GM19324 (cell line): ENCODE measurements at regions not wholly inside any gene's neighbourhood (a gene's known extent, or its start where the extent isn't known, plus 50 kb on each side); places are given as distances from the start of the nearest gene placed in this dataset.

ENCODE experiments used
- ATAC-seq: cut with Tn5 transposase; IDR thresholded peaks from one replicate; pipeline ENCODE4 v1.9.1; 2021; ENCODE audit warnings: mild to moderate bottlenecking, moderate library complexity; ENCODE audit not compliant: unreplicated experiment, low FRiP score

DNA sequence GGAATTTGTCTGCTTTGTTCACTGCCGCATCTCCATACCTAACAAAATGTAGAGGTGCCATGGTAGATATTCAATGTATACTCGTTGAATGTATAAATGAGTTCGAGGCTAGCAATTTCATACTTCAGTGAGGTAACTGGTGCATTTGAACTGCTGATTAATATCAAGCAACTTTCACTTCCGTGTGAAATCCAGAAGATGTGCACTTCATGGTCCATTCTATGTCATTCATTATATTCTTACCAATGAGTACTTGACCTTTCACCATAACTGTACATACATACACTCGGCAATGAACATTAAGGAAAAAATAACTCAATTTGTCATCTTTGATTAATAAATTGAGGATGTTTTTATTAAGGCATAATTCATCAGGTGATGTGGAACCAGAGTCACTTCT is 598.5 kb downstream of the ZNF385D start:
- ATAC-seq, result no peak

DNA sequence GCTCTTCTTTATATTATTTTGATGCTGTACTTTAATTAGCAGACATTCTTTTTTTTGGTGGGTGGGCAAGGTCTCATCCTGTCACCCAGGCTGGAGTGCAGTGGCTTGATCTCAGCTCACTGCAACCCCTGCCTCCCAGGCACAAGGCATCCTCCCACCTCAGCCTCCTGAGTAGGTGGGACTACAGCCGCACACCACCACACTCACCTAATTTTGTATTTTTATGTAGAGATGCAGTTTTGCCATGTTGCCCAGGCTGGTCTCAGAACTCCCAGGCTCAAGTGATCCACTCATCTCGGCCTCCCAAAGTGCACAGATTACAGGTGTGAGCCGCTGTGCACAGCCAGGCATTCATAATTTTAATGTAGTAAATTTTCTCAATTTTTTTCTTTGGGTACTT is 608.1 kb downstream of the ZNF385D start:
- no peak for ATAC-seq

DNA sequence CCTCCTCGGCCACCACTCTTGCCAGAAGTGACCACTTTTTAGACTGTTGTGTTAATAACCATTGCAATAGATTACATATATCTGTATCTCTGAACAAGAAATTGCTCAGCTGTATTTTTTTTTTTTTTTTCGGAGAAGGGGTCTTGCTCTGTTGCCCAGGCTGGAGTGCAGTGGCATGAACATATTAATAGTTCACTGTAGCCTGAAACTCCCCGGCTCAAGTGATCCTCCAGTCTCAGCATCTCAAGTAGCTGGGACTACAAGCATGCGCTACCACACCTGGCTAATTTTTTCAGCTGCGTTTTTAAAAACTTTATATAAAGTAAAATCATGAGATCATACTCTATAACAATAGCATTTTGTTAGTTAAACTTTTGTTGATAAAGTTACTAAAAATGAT is 609.0 kb downstream of the ZNF385D start:
- ATAC-seq, result no peak

DNA sequence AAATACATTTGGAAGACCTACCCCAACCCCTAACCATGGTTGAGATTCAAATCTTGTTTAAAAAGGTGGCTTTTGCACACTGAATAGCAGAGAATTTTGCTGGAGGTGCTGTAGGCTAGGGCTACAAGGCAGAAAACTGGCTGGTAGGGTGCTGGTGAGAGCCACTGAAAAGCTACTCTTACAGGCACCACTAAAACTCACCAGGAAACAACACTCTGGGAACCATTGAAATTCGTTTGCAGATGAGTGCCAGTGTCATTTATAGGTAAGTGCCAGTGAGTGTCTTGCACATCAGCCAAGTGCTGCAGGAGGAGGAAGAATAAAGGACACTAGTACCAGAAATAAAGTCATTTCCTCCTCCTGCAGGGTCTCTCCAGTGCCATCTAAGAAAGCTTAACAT is 610.2 kb downstream of the ZNF385D start:
- no peak for ATAC-seq

DNA sequence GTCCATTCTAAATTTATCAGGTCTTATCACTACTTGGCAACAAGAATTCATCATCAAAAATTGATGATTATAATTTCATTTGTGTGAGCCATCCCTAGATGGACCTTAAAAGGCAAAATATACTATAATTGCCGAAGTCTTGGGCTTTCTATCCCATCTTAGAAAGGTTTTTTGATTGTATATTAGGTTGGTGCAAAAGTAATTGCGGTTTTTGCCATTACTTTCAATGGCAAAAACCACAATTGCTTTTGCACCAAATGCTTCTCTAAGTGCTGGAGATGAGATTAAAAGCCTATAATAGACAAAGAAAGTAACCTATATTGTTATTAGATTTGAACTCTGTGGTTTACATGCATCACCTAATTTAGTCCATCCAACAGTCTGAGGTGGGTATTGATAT is 612.9 kb downstream of the ZNF385D start:
- no peak for ATAC-seq

DNA sequence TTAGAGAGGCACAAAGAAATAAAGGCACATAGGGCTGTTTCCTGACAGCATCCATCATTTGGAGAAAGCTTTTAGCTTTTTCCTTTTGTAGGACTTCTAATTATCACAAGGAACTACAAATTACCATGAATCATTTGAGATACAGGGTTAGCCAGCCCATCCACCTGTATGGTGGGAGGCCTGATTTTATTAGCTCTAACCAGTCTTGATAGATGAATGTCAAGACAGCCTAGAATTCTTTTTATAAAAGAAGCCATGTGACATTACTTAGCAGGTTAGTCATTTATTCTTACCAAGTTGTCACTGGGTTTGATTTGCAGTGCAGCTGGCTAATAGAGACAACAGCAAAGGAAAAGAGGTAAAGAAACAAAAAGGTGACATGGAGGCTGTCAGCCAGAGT is 618.1 kb downstream of the ZNF385D start:
- no peak for ATAC-seq

DNA sequence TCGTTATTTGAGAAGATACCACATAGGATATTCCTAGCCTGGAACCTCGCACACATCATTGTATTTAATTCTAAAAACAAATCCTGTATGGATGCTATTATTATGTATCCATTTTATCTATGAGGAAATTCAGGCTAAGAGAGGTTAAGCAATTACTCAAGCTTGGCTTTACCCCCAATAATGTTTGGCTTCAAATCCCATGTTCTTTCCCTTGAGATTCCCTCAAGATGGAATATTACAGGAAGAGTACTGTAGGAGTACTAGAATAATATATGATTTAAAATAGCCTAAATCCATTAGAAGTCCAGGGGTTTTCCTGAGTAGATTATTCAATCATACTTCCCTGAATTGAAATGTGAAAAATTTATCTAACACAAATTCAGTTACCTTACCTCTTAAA is 630.2 kb downstream of the ZNF385D start:
- no peak for ATAC-seq

DNA sequence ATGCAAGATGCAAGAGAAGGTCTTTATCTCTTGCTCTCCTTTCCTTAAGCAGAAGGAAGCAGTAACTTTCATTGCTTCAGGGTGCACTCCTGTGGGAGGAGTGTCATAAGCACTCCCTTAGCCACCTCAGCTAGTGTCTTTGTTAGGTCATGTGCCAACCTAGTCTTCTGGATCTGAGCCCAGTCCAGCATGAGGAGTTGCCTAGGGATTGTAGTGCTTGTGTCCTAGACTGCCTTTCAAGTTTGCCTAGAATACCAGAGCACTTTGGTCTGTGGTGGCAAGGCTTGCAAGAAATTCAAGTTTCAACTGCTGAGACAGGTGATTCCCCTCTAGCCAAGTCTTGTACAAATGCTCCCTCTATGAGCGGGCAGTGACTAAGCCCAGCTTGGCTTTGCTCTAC is 633.6 kb downstream of the ZNF385D start:
- no peak for ATAC-seq

DNA sequence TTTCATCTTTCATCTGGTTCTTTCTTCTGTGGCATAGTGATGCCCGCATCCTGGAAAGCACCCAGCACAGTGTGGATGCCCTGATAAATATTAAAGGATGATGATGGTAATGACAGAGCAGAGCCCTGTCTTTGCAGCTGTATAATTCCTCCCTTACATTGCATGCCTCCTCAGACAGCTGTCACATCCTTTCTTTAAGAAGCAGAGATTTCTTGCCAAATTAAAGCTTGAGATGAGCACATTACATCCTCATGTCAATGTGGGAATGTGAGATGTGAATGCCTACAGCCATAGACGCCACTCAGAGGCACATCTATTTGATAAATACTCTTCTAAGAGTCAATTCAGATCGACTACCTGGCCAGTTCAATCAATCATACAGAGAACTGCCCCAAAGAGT is 642.0 kb downstream of the ZNF385D start:
- ATAC-seq, result no peak

DNA sequence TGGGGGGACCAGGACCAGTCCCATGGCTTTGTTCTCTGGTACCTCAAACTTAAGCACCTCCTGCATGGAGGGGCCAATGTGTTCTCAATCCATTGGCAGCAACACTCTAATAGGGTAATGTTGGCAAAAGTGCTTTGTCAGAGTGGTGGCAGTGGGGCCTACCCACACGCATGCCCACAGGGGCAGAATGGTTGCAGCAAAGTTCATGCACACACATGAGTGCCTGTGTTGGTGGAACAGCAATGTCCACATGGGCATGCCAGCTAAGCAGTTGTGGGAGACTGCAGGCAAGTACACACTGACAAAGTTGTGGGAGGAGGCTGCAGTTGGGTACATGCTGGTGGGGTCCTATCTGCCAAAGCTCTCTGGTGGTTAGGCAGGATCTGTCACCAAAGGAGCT is 645.2 kb downstream of the ZNF385D start:
- ATAC-seq, result no peak

DNA sequence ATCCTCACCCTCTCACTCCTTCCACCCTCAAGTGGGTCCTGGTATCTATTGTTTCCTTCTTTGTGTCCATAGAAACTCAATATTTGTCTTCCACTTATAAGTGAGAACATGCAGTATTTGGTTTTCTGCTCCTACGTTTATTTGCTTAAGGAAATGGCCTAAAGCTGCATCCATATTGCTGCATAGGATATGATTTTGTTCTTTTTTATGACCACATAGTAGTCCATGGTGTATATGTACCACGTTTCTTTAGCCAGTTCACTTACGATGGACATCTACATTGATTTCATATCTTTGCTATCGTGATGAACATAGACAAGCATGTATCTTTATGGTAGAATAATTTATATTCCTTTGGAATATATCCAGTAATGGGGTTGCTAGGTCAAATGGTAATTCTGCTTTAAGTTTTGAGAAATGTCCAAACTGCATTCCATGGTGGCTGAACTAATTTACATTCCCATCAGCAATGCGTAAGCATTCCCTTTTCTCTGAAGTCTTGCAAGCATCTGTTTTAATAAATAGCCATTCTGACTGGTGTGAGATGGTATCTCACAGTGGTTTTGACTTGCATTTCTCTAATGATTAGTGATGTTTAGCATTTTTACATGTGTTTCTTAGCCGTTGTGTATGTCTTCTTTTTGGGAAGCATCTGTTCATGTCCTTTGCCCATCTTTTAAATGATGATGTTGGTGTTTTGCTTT is 650.2 kb downstream of the ZNF385D start:
- ATAC-seq, result no peak

DNA sequence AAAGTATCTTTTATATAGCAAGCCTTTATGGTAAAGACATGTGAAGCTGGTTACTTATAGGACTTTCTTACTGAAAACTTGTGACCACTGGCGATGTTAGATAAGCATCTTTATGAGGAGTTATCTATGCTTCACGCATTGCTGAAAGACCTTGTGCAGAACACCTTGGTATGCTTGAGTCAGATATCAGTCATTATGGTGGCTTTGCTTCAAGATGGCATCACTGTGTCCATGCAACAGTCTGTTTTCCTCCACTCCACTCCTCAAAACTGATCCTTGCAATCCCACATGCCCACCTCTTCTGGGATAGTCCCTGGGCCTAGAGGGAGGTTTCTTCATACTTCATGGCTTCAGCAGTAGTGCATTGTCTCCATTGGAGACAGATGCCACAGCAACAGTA is 656.3 kb downstream of the ZNF385D start:
- no peak for ATAC-seq

DNA sequence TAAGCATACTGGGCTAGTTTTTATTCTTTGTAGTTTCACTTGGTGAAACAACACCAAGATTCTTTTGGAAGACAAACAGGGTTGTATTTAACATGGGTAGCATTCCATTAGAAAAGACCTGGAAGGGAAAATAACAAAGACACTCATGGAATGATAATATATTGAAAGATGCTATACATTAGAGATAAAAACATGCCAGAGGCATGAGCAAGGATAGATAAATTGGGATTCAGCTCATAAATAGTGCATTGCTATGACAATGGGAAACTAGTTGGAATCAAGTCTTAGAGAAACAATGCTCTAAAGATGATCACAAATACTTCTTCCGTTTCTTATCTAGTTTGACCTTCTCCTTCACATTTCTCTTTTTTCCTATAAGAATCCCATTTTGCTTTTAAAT is 677.4 kb downstream of the ZNF385D start:
- no peak for ATAC-seq

DNA sequence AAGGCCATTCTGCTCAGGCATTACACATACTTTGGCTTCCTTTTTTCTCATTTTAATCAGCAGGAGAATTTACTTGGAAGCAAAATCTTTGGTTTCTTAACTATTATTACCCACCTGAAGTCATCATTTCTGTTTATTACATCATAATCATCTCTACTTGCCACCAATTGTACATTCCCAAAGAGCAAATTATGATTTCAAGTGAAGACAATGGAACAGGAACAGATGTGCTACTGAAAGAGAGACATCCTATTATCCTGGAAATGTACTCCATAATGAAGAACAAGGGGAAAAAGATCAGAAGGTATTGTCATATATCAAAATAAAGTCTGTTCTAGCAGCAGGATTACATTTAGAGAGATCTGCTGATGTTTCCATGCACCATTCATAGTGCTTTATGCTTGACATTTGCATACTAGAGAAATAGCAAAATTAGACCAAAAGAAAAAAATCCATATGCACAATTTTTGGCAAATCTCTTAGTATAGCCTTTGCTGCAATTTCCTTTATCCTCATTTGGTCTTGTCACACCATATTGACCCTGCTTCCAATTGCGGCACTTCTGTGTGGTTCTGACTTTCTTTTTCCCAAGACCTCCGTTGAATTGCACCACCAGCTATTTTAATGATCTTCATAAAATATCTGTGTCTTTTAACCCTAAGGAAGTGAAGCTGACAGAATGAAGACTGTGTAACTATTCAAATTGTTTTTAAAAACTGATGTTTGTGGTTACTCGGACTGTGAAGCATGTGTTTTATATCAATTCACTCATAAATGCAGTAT is 683.8 kb downstream of the ZNF385D start:
- no peak for ATAC-seq

DNA sequence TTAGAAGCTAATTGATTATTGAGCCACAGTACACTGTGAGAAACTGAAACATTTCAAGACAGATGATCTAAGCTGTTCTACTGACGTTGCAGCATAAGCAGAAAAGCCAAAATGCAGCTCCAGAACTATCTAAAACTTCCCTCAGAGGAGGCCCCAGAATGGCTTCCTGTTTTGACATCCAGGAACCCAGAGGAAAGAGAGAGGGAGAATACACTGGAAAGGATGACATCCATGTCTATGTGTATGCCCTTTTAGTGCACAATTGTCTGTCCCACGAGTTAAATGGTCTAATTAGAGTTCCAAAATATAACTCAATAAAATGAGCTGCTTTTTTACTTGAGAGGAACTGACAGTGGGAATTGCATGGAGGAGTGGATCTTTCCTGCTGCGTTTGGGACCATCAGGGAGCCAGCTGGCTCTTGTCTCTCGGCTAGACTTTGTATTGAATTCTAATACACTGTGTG is 688.1 kb downstream of the ZNF385D start:
- ATAC-seq, result no peak

DNA sequence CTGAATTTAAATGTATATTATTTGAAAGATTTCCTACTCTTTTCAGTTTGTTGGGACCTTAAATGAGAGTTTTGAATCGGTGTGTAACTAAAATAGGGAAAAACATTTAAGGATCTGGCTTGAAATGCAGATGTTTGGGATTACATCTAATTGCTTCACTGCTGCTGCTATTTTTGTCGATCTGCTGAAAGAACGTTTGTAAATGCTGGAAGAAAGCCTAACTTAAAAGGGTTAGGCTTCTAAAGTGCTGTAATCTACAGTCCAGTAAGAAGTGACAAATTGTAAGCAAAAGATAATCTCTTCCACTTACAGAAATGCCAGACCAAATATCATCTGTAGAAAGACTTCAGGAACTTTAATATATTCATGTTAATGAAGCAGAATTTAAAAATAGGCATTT is 691.6 kb downstream of the ZNF385D start:
- ATAC-seq, result no peak

DNA sequence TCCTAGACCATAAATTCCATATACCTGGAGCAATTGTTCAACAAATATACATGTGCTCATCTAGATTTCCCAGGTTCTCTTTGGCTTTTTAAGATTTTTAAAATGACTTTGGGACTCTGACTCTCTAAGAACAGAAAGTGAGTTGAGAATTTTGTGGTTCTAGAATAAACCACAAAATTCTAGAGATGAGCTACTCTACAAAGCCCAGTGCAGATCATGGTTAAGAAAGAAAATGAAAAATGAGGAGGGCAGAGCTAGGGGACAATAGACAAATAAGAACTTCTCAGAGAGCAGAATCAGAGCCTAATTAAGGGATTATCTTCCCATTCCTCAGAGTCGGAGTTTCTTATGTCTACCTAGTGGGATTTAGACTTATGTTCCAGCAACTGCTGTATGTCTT is 694.7 kb downstream of the ZNF385D start:
- no peak for ATAC-seq

DNA sequence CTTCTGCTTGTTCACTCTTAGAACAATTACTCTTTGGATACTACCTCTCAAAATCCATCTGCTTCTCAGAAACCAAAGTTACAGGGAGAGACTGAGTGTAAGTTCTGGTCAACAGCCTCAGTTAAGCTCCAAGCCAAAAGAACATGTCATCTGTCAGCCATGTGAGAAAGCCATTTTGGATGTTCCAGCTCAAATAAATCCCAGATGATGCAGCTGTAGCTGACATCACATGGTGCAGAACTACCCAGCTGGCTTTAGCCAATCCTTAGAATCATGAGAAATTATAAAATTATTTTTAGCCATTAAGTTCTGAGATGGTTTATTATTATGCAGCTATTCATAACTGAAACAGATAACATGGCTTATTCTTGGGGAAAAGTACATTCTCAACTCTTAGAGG is 696.0 kb downstream of the ZNF385D start:
- no peak for ATAC-seq

DNA sequence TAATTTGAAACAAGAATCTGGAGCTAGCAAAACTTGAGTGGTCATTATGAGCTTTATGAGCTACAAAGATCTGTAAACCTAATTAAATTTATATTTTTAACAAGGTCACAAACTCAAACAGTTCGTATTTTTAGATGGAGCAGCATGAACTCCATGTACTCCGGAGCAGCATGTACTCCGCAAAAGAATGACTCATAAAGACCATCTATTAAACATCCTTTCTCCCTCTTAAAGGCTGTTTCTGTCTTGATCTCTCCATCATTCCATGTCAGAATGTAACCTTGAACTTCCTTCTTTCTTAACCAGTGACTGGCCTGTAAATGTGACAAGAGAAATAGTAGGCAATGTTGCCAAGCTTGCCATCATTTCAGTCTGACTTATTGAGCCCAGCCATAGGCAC is 696.9 kb downstream of the ZNF385D start:
- no peak for ATAC-seq

DNA sequence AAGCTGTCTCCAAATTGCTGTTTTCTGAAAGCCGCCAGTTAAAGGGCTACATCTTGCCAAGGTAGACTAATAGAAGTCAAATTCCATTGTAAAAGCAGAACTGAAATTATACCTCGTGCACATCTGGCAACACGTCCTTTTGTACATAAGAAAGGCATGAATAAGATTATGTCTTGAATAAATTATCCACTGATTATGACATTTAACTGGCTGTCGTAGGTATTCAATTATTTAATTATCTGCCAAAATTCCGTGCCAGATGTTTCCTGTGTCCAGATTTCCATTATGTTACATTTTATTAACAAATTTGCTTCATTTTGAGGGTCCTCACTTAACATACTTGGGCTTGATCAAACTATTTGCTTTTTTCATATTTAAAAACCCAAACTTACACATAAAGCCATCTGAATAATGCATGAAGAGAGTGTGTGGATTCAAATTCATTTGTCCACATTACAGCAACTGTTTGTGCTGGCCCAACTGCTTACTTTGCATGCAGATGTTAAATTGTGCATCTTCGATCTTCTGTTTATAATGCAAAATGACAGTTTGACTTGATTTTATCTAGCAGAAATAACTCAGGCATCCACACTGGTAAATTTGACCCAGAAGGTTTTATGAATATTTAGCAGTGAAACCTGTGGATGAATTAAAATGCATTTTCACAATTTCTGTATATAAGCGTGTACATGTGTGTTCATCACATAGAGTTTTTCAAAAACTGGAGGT is 701.5 kb downstream of the ZNF385D start:
- no peak for ATAC-seq

DNA sequence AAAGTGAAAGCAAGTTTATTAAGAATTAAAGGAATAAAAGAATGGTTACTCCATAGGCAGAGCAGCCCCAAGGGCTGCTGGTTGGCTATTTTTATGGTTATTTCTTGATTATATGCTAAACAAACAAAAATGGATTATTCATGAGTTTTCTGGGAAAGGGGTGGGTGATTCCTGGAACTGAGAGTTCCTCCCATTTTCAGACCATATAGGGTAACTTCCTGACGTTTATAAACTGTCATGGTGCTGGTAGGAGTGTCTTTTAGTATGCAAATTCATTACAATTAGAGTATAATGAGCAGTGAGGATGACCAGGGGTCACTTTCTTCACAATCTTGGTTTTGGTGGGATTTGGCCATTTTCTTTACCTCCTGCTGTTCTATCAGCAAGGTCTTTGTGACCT is 707.9 kb downstream of the ZNF385D start:
- no peak for ATAC-seq

DNA sequence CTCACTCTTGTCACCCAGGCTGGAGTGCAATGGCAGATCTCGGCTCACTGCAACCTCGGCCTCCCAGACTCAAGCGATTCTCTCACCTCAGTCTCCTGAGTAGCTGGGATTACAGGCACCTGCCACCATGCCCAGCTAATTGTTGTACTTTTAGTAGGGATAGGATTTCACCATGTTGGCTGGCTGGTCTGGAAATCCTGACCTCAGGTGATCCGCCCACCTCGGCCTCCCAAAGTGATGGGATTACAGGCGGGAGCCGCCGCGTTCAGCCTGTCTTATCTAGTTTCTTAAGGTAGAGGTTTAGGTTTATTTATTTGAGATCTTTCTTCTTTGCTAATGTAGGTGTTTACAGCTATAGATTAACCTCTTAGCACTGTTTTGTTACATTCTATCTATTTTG is 708.8 kb downstream of the ZNF385D start:
- ATAC-seq, result no peak
